Neural crest cell (in vitro differentiated cells): ENCODE measurements at regions not wholly inside any gene's neighbourhood (a gene's known extent, or its start where the extent isn't known, plus 50 kb on each side); places are given as distances from the start of the nearest gene placed in this dataset.

Experiments
- DNase-seq: peaks from one replicate; pipeline ENCODE4 v3.0.0; 2021; ENCODE audit warnings: low read depth, mixed read lengths, low spot score
- H3K27ac Mint-ChIP-seq: one replicate; pipeline ENCODE4 v1.8.0; 2021; ENCODE audit warnings: mild to moderate bottlenecking, mixed read lengths; ENCODE audit not compliant: unreplicated experiment
- H3K27me3 Mint-ChIP-seq: 2 replicates; pipeline ENCODE4 v1.8.0; 2021; ENCODE audit warnings: low read depth, mild to moderate bottlenecking, mixed read lengths
- H3K36me3 Mint-ChIP-seq: 2 replicates; pipeline ENCODE4 v1.8.0; 2021; ENCODE audit warnings: low read depth, mild to moderate bottlenecking, mixed read lengths
- H3K4me1 Mint-ChIP-seq: 2 replicates; pipeline ENCODE4 v1.8.0; 2021; ENCODE audit warnings: mixed read lengths
- H3K4me3 Mint-ChIP-seq: one replicate; pipeline ENCODE4 v1.8.0; 2021; ENCODE audit warnings: mild to moderate bottlenecking, mixed read lengths
- H3K9me3 Mint-ChIP-seq: 2 replicates; pipeline ENCODE4 v1.8.0; 2021; ENCODE audit warnings: mixed read lengths
- TF ChIP-seq, protein P1 (sequence below): fragments of 200-600 bp; sonication (generic); conservative IDR thresholded peaks from 2 replicates; pipeline ENCODE4 v1.5.0; 2021; ENCODE audit warnings: antibody characterized with exemption, mild to moderate bottlenecking

- Mint-ChIP-seq H3K4me3 (no peak overlapping the region), H3K36me3 (no peaks in the 10 kb centered on the region), H3K4me1 (no peaks in the 10 kb centered on the region), H3K27me3 (peaks cover 66% of the 10 kb centered on the region), H3K27ac (no peak overlapping the region), H3K9me3 (no peaks in the 10 kb centered on the region)
- no peak for DNase-seq
- TF ChIP-seq, protein P1, sequence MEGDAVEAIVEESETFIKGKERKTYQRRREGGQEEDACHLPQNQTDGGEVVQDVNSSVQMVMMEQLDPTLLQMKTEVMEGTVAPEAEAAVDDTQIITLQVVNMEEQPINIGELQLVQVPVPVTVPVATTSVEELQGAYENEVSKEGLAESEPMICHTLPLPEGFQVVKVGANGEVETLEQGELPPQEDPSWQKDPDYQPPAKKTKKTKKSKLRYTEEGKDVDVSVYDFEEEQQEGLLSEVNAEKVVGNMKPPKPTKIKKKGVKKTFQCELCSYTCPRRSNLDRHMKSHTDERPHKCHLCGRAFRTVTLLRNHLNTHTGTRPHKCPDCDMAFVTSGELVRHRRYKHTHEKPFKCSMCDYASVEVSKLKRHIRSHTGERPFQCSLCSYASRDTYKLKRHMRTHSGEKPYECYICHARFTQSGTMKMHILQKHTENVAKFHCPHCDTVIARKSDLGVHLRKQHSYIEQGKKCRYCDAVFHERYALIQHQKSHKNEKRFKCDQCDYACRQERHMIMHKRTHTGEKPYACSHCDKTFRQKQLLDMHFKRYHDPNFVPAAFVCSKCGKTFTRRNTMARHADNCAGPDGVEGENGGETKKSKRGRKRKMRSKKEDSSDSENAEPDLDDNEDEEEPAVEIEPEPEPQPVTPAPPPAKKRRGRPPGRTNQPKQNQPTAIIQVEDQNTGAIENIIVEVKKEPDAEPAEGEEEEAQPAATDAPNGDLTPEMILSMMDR = no peak
Observed at GRCh38 chr12:114240288-114240687, 165.7 kb downstream of the TBX5 start.

GRCh38 chr12:114238808-114239207 is 167.1 kb downstream of the TBX5 start:
- TF ChIP-seq, protein P1 = no peak
- no peak overlapping the region for H3K27ac Mint-ChIP-seq
- no peak for DNase-seq
- H3K27me3 Mint-ChIP-seq = peaks cover 53% of the 10 kb centered on the region
- no peaks in the 10 kb centered on the region for H3K4me1 Mint-ChIP-seq
- no peak overlapping the region for H3K4me3 Mint-ChIP-seq
- no peaks in the 10 kb centered on the region for H3K9me3 Mint-ChIP-seq
- no peaks in the 10 kb centered on the region for H3K36me3 Mint-ChIP-seq

GRCh38 chr12:114237230-114237629 is 168.7 kb downstream of the TBX5 start:
- H3K27me3 Mint-ChIP-seq = peaks cover 48% of the 10 kb centered on the region
- H3K27ac Mint-ChIP-seq = no peak overlapping the region
- H3K4me1 Mint-ChIP-seq = no peaks in the 10 kb centered on the region
- TF ChIP-seq, protein P1 = no peak
- no peaks in the 10 kb centered on the region for H3K36me3 Mint-ChIP-seq
- DNase-seq = no peak
- H3K4me3 Mint-ChIP-seq = no peak overlapping the region
- no peaks in the 10 kb centered on the region for H3K9me3 Mint-ChIP-seq

GRCh38 chr12:114232187-114232586 is 173.8 kb downstream of the TBX5 start:
- Mint-ChIP-seq H3K36me3 (no peaks in the 10 kb centered on the region), H3K27me3 (peaks cover 47% of the 10 kb centered on the region), H3K4me3 (no peak overlapping the region), H3K9me3 (no peaks in the 10 kb centered on the region), H3K4me1 (no peaks in the 10 kb centered on the region), H3K27ac (no peak overlapping the region)
- TF ChIP-seq, protein P1 = no peak
- no peak for DNase-seq

- TF ChIP-seq, protein P1 = no peak
- peaks cover 66% of the 10 kb centered on the region for H3K27me3 Mint-ChIP-seq
- no peaks in the 10 kb centered on the region for H3K4me1 Mint-ChIP-seq
- H3K4me3 Mint-ChIP-seq = no peak overlapping the region
- no peaks in the 10 kb centered on the region for H3K9me3 Mint-ChIP-seq
- no peaks in the 10 kb centered on the region for H3K36me3 Mint-ChIP-seq
- H3K27ac Mint-ChIP-seq = no peak overlapping the region
- no peak for DNase-seq
Observed at GRCh38 chr12:114229150-114229549, 176.8 kb downstream of the TBX5 start.
